GM10266 (cell line): ENCODE measurements at regions not wholly inside any gene's neighbourhood (a gene's known extent, or its start where the extent isn't known, plus 50 kb on each side); places are given as distances from the start of the nearest gene placed in this dataset.

Experiments
- DNase-seq: peaks from one replicate; pipeline ENCODE4 v3.0.0; 2012; ENCODE audit errors: extremely low spot score
- CTCF ChIP-seq: IDR thresholded peaks from 2 replicates; pipeline ENCODE4 v1.5.1; 2012; ENCODE audit warnings: mild to moderate bottlenecking, low read depth; ENCODE audit not compliant: control insufficient read depth, insufficient read depth; ENCODE audit errors: missing control alignments

- no peak for DNase-seq
- no peak for TF ChIP-seq CTCF
Observed at GRCh38 chr5:90170261-90170660, 239.3 kb downstream of the CETN3 start.

- TF ChIP-seq CTCF: no peak
- DNase-seq: no peak
Observed at GRCh38 chr5:90169078-90169477, 240.5 kb downstream of the CETN3 start.

GRCh38 chr5:90168399-90168798 is 241.2 kb downstream of the CETN3 start:
- DNase-seq: no peak
- TF ChIP-seq CTCF: no peak

GRCh38 chr5:90166816-90167215 is 242.7 kb downstream of the CETN3 start:
- no peak for DNase-seq
- TF ChIP-seq CTCF: no peak

GRCh38 chr5:90162324-90162723 is 247.2 kb downstream of the CETN3 start:
- TF ChIP-seq CTCF: no peak

GRCh38 chr5:90161414-90161813 is 248.1 kb downstream of the CETN3 start:
- DNase-seq: peak; percentile 22
- TF ChIP-seq CTCF: peak; percentile 43

More at GRCh38 chr5:90162324-90162723, 247.2 kb downstream of the CETN3 start:
- DNase-seq: no peak

- no peak for TF ChIP-seq CTCF
- DNase-seq: no peak
Observed at GRCh38 chr5:90158131-90158530, 251.4 kb downstream of the CETN3 start.
